ENCODE measurements at regions not wholly inside any gene's neighbourhood (a gene's known extent, or its start where the extent isn't known, plus 50 kb on each side); places are given as distances from the start of the nearest gene placed in this dataset.

DNA sequence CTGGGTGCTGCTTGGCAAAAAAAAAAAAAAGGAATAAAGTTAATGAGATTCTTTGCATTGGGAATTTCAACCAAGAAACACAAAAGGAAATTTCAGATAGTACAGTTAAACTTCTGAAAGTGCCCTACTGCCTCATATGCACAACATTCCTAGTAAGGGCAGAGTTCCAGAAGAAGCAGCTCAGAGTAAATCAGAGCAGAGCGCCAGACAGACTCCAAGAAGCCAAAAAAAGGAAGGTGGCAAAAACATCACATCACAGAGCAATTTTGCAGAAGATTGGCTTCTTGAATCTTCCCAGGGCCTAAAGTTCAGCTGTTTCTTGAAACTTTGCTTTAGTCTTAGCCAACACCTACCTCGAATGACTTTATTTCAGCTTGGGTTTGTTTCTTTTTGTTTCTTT is 544.1 kb downstream of the XPNPEP1 start:
- TF ChIP-seq EGR1 (IDR thresholded peaks at IDR 0.05): no peak
- TF ChIP-seq ZBTB7A (IDR thresholded peaks at IDR 0.05; ENCODE audit: low read depth): no peak
- no peak for TF ChIP-seq NFIC (IDR thresholded peaks at IDR 0.05)
- no peak for TF ChIP-seq CREB1 (IDR thresholded peaks at IDR 0.05; ENCODE audit: low read depth)
- TF ChIP-seq EP300 (IDR thresholded peaks at IDR 0.05; ENCODE audit: borderline replicate concordance): no peak
- TF ChIP-seq CEBPB (IDR thresholded peaks at IDR 0.05): no peak
- no peak for TF ChIP-seq RAD21 (IDR thresholded peaks at IDR 0.05; ENCODE audit: low read depth)
- no peak for TF ChIP-seq TAF1 (IDR thresholded peaks at IDR 0.05; ENCODE audit: low read depth)
- no peak for TF ChIP-seq YY1 (IDR thresholded peaks at IDR 0.05; ENCODE audit: low read depth)
- TF ChIP-seq, protein P1, sequence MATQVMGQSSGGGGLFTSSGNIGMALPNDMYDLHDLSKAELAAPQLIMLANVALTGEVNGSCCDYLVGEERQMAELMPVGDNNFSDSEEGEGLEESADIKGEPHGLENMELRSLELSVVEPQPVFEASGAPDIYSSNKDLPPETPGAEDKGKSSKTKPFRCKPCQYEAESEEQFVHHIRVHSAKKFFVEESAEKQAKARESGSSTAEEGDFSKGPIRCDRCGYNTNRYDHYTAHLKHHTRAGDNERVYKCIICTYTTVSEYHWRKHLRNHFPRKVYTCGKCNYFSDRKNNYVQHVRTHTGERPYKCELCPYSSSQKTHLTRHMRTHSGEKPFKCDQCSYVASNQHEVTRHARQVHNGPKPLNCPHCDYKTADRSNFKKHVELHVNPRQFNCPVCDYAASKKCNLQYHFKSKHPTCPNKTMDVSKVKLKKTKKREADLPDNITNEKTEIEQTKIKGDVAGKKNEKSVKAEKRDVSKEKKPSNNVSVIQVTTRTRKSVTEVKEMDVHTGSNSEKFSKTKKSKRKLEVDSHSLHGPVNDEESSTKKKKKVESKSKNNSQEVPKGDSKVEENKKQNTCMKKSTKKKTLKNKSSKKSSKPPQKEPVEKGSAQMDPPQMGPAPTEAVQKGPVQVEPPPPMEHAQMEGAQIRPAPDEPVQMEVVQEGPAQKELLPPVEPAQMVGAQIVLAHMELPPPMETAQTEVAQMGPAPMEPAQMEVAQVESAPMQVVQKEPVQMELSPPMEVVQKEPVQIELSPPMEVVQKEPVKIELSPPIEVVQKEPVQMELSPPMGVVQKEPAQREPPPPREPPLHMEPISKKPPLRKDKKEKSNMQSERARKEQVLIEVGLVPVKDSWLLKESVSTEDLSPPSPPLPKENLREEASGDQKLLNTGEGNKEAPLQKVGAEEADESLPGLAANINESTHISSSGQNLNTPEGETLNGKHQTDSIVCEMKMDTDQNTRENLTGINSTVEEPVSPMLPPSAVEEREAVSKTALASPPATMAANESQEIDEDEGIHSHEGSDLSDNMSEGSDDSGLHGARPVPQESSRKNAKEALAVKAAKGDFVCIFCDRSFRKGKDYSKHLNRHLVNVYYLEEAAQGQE (IDR thresholded peaks at IDR 0.05; ENCODE audit: low read depth): no peak
- no peak for TF ChIP-seq TCF12 (IDR thresholded peaks at IDR 0.05; ENCODE audit: low read depth)
- TF ChIP-seq, protein P2, sequence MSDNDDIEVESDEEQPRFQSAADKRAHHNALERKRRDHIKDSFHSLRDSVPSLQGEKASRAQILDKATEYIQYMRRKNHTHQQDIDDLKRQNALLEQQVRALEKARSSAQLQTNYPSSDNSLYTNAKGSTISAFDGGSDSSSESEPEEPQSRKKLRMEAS (IDR thresholded peaks at IDR 0.05): no peak

Measured in Ishikawa (cell line).